ENCODE measurements at regions not wholly inside any gene's neighbourhood (a gene's known extent, or its start where the extent isn't known, plus 50 kb on each side); places are given as distances from the start of the nearest gene placed in this dataset.
A peak's percentile ranks its signal among the peaks of the same experiment; 100 is the strongest.
"Not testable (repeated sequence)": the region's sequence is repeated elsewhere in the genome, so short reads cannot be mapped to it uniquely, and the experiment has no call there.

DNA sequence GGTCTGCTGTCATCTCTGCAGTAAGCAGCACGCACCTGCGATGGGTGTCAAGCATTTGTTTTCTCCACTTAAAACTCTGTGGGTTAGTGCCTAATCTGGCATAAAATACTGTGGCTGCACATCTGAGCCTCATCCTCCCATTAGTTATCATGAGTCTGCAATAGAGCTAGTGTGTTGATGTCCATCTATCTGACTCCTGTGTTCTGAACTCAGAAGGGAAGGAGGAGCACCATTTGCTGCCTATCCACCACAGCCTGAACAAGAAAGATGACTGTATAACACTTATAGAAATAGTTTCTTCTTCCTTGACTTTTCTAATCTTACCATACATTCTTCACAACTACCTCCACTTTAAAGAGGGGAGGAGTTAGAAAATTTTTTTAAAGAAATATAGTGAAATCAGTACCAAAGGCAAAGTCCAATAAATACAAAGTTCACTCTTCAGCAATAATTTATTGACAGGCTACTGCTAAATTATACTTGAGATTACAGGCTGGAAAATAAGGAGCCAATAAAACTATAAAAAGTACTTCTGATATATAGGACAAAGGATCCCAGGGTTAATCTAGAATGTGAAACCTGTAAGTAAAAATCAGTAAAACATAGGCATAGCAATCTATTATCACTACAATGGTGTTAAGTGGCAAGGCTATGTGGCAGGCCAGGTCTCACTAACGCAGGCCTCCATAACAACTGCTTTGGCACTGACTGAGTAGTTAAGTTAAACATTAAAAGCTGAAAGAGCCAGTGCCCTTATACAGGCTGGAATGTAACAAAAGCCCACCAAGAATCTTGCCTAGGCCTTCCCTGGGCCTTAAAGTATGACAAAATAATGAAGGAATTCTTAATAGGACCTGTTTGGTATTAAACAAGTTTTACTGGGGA is 70.2 kb downstream of the LGALS9C start:
- H3K4me3 ChIP-seq; DNase-seq; H3K36me3 ChIP-seq (ENCODE audit: low read depth); H3K4me1 ChIP-seq (ENCODE audit: low read depth); H3K9me3 ChIP-seq; intact Hi-C loops (cut with DNase I, micrococcal nuclease): not testable (repeated sequence)
- ATAC-seq: peak; percentile 91

DNA sequence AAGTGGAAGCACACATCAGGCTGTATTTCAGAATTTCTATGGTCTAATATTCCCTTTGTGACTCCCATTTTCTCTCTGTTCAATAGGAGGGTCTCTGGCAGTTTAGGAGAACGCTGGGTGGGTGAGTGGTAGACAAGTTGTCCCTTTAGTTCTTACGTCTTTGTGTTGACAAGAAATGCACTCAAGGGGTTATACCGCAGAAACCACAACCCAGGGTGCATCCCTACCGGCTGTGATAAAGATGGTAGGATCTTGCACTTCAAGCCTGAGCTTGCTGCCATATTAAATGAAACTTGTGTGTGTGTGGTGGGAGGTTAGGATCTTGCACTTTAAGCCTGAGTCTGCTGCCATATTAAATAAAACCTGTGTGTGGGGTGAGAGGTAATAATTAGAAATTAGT is 80.5 kb downstream of the LGALS9C start:
- H3K9me3 ChIP-seq; H3K4me3 ChIP-seq; intact Hi-C loops (cut with DNase I, micrococcal nuclease); DNase-seq; H3K4me1 ChIP-seq (ENCODE audit: low read depth); ATAC-seq; H3K36me3 ChIP-seq (ENCODE audit: low read depth): not testable (repeated sequence)

DNA sequence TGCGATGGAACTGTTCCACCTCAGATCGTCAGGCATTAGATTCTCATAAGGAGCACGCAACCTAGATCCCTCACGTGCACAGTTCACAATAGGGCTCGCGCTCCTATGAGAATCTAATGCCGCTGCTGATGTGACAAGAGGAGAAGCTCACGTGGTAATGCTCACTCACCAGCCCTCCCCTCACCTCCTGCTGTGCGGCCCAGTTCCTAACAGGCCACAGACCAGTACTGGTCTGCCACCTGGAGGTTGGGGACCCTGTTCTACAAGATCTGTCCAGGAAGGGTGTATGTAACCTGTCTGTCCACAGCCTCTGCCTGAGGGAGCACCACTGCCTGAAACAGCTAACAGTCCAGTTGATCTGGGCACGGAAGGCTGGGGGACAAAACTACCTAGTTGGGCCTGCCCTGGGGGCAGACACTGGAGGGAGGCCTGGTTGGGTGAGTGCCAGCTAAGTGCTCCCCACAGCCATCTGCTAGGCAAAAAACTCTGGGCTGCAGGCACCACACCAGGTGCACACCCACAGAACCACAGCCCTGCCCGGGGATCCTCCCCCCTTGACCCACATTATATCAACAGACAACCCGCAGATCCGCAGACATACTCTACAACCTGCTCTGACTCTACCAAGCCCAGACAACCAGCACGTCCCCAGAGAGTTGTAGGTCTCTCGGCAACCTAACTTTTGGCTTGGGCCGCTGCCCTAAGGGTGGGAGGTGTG is 80.7 kb downstream of the TBC1D28 start:
- H3K36me3 ChIP-seq (ENCODE audit: low read depth); H3K4me1 ChIP-seq (ENCODE audit: low read depth); H3K9me3 ChIP-seq; H3K4me3 ChIP-seq; intact Hi-C loops (cut with DNase I, micrococcal nuclease): not testable (repeated sequence)
- peak in 2 of 3 donors; percentile 30 to 39 for DNase-seq
- ATAC-seq: peak; percentile 88

DNA sequence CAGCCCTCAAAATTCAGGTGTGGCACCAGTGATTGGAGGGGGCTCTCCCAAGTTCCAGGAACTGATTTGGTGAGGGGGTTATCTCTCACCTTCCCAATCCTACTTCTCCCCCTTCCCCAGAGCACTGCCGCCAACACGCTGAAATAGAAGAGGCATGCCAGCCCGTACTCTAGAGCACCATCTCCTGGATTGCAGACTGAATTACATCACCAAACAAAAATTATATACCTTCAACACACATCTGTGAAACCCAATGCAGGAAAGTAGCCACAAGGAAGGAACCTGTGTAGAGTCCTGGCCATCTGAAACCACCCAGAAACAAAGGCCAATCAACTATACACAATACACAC is 80.1 kb downstream of the TBC1D28 start:
- intact Hi-C loops (cut with DNase I, micrococcal nuclease); H3K4me3 ChIP-seq: not testable (repeated sequence)

DNA sequence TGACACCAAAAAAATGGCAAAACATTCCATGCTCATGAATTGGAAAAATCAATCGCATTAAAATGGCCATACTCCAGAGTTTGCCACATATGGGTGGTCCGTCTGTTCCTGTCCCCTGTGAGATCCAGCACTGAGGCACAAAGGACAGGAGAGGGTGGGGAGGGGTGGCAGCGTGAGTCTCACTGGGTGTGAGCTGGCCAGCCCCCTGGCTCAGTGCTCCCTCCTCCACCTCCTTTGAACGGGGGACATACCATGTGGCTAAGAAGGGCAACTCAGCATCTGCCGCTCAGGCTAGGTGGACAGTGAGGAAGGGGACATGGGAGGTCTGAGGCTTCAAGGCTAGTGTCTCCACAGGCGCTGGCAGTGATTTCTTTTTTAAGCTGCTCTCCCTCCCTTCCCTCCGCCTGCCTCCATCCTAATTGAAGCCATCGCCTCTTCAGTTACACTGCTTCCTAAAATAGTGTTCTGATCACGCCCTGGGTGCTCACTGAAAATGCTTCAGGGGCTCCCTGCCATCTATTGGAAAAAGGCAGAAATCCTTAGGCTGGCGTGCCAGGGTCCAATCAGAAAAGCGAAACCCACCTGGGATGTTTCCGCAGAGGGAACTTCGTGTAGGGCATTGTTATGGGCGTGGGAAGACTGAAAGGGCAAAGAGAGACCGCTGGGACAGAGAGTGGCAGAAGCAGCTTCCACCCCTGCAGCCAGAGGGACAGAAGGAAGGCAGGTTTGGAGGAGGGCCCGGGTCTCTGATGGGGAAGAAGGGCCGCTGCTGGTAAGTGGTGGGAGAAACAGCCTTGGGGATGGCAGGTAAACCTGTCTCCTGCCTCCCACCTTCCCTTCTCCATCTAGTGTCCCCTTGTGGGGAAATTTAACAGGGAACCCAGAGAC is 75.8 kb downstream of the TBC1D28 start:
- H3K4me3 ChIP-seq, ATAC-seq: not testable (repeated sequence)

More for the DNA sequence above, 80.1 kb downstream of the TBC1D28 start:
- not testable (repeated sequence) for H3K36me3 ChIP-seq (ENCODE audit: low read depth); H3K9me3 ChIP-seq; H3K4me1 ChIP-seq (ENCODE audit: low read depth)
- TF ChIP-seq, protein P1, sequence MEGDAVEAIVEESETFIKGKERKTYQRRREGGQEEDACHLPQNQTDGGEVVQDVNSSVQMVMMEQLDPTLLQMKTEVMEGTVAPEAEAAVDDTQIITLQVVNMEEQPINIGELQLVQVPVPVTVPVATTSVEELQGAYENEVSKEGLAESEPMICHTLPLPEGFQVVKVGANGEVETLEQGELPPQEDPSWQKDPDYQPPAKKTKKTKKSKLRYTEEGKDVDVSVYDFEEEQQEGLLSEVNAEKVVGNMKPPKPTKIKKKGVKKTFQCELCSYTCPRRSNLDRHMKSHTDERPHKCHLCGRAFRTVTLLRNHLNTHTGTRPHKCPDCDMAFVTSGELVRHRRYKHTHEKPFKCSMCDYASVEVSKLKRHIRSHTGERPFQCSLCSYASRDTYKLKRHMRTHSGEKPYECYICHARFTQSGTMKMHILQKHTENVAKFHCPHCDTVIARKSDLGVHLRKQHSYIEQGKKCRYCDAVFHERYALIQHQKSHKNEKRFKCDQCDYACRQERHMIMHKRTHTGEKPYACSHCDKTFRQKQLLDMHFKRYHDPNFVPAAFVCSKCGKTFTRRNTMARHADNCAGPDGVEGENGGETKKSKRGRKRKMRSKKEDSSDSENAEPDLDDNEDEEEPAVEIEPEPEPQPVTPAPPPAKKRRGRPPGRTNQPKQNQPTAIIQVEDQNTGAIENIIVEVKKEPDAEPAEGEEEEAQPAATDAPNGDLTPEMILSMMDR (IDR thresholded peaks at IDR 0.05): peak; percentile 38
- peak in 2 of 3 donors; percentile 33 to 53 for DNase-seq
- ATAC-seq: peak; percentile 94

DNA sequence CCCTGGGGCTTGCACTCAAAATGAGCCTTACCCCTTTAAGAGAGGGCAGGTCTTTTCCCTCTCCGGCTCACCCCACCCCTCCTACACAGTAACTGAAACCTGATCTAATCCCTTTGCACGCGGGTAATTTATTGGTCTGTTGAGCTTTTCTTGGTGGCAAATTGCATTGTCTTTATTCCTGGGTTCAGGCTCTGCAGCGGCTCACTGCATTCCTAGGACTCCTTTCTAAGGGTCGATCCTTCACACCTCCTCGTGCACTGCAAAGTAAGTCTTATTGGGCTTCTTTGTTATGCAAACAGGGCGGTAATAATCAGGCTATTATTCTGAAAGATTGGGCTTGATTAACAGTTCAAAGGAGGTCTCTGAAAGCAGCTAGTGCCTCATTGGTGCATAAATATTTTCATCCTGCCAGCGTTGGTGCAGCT is 74.7 kb downstream of the TBC1D28 start:
- DNase-seq: peak in 1 of 3 donors; percentile 41

More for the DNA sequence above, 75.8 kb downstream of the TBC1D28 start:
- H3K36me3 ChIP-seq (ENCODE audit: low read depth); intact Hi-C loops (cut with DNase I, micrococcal nuclease); H3K9me3 ChIP-seq; DNase-seq; H3K4me1 ChIP-seq (ENCODE audit: low read depth): not testable (repeated sequence)

DNA sequence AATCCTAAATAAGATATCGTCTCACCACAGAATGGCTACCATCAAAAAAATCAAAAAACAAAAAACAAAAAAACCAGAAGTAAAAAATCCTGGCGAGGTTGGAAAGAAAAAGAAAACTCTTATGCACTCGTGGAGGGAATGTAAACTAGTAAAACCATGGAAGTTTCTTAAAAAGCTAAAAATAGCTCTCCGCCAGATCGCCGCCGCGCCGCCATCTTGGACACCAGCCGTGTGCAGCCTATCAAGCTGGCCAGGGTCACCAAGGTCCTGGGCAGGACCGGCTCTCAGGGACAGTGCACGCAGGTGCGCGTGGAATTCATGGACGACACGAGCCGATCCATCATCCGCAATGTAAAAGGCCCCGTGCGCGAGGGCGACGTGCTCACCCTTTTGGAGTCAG is 71.7 kb downstream of the TBC1D28 start:
- not testable (repeated sequence) for DNase-seq, ATAC-seq

More for the DNA sequence above, 74.7 kb downstream of the TBC1D28 start:
- intact Hi-C loops (cut with DNase I, micrococcal nuclease); H3K9me3 ChIP-seq; H3K4me3 ChIP-seq; H3K4me1 ChIP-seq (ENCODE audit: low read depth); H3K36me3 ChIP-seq (ENCODE audit: low read depth): not testable (repeated sequence)
- ATAC-seq: peak; percentile 93

DNA sequence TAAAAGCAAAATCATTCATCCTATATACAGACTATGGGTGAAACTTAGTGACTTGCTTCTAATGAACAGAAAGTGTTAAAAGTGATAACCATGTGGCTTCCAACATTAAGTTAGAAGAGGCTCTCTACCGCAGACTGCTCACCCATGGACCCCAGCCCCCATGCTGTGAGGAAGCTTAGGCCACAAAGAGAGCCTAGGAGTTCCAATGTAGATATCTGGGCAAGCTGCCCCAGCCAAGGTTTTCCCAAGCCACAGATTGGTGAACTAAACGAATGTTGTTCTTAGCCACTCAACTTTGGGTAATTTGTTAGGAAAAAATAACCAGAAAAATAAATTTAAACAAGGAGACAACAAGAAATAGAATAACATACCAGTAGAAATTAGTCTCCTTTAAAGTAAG is 70.1 kb downstream of the TBC1D28 start:
- H3K36me3 ChIP-seq (ENCODE audit: low read depth); ATAC-seq; intact Hi-C loops (cut with DNase I, micrococcal nuclease); H3K9me3 ChIP-seq; H3K4me3 ChIP-seq; DNase-seq; H3K4me1 ChIP-seq (ENCODE audit: low read depth): not testable (repeated sequence)

More for the DNA sequence above, 71.7 kb downstream of the TBC1D28 start:
- H3K4me3 ChIP-seq; H3K9me3 ChIP-seq; H3K4me1 ChIP-seq (ENCODE audit: low read depth); H3K36me3 ChIP-seq (ENCODE audit: low read depth); intact Hi-C loops (cut with DNase I, micrococcal nuclease): not testable (repeated sequence)

Measured in mucosa of descending colon (tissue), 3 donors.